ENCODE measurements at regions not wholly inside any gene's neighbourhood (a gene's known extent, or its start where the extent isn't known, plus 50 kb on each side); places are given as distances from the start of the nearest gene placed in this dataset.

DNA sequence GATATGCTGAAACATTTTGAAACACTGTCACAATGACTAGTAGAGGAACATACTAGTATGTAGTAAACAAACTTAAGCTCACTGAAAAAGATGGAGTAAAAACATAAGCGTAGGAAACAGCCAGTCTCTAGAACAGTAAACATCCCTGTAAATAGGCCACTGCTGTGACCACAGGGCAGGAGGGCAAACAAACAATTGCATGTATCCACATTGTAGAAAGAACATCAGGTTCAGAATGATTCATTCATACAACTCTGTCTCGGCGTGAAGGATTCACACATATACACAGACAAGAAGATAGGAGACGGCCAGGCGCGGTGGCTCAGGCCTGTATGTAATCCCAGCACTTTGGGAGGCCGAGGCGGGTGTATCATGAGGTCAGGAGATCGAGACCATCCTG lies 390.1 kb downstream of the IRS2 start:
- TF ChIP-seq, protein P1, sequence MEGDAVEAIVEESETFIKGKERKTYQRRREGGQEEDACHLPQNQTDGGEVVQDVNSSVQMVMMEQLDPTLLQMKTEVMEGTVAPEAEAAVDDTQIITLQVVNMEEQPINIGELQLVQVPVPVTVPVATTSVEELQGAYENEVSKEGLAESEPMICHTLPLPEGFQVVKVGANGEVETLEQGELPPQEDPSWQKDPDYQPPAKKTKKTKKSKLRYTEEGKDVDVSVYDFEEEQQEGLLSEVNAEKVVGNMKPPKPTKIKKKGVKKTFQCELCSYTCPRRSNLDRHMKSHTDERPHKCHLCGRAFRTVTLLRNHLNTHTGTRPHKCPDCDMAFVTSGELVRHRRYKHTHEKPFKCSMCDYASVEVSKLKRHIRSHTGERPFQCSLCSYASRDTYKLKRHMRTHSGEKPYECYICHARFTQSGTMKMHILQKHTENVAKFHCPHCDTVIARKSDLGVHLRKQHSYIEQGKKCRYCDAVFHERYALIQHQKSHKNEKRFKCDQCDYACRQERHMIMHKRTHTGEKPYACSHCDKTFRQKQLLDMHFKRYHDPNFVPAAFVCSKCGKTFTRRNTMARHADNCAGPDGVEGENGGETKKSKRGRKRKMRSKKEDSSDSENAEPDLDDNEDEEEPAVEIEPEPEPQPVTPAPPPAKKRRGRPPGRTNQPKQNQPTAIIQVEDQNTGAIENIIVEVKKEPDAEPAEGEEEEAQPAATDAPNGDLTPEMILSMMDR (IDR thresholded peaks at IDR 0.05), result no peak
- TF ChIP-seq POLR2A (IDR thresholded peaks at IDR 0.05), result no peak
